Amygdala (tissue), 56 donors: ENCODE measurements at regions not wholly inside any gene's neighbourhood (a gene's known extent, or its start where the extent isn't known, plus 50 kb on each side); places are given as distances from the start of the nearest gene placed in this dataset.
"Not testable (repeated sequence)": the region's sequence is repeated elsewhere in the genome, so short reads cannot be mapped to it uniquely, and the experiment has no call there.

Source experiments
- DNase-seq, 56 donors: peaks; one replicate each; lab custom pipeline; 2025; lab: John Stamatoyannopoulos, UW

DNA sequence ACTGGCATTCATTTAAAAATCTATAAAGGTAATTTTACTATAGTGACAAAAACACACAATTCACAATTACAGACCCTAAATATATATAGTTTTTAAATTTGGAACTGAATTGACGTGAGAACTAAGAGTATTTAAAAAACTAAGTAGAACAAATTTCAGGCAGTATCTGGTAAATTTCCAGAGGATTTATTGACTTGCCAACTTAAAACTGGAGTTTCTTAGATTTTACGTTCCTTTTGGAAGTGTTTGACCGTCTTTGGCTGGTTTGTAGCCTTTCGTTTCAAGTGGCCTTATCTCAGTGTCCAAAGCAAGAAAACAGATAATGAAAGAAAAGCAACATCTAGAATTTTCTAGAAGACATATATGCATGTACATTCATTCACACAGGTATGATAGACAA lies 234.4 kb upstream of the VLDLR start:
- DNase-seq: no peak

DNA sequence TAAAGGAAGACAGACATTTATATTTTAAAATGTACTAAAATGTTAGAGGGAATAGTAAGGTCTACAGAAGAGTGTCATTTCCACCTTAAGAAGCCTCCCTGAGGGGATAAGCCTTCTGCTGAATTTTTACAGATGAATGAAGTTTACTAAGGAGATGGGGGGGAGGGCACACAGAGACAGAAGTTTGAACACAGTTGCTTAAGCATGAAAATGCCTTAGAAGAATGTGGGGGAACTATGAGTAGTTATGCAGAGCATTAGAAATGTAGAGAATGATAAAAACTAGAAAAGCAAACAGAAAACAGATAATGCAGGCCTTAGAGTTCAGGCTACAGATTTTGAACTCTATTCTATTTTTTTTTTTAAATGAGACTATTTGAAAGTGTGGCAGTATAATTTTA lies 232.2 kb upstream of the VLDLR start:
- DNase-seq: no peak

- no peak for DNase-seq
Observed at GRCh38 chr9:2390028-2390427, 231.6 kb upstream of the VLDLR start.

DNA sequence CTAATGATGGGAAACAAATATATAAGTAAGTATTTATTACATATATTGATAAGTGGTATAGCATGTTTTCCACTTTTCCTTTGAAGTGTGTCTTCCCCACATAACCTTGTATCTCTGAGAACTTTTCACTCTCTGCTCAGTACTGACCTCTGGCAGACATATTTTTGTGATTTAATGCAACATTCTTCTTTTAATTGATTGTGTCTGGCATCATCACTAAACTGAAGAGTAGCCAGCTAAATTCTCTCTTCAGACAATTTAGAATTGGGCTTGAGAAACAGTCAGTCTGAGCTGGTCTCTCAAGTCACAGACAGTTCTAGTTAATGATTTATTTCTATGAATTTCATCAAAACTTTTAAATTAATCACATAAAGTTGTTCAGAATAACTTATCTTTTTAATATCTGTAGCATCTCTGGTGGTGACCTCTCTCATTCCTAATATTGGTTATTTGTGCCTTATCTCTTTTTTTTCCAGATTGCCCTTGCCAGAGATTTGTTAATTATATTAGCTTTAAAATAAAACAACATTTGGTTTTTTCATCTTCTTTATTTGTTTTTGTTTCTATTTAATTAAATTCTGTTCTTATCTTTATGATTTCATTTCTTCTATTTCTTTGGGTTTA lies 230.0 kb upstream of the VLDLR start:
- DNase-seq: not testable (repeated sequence)

DNA sequence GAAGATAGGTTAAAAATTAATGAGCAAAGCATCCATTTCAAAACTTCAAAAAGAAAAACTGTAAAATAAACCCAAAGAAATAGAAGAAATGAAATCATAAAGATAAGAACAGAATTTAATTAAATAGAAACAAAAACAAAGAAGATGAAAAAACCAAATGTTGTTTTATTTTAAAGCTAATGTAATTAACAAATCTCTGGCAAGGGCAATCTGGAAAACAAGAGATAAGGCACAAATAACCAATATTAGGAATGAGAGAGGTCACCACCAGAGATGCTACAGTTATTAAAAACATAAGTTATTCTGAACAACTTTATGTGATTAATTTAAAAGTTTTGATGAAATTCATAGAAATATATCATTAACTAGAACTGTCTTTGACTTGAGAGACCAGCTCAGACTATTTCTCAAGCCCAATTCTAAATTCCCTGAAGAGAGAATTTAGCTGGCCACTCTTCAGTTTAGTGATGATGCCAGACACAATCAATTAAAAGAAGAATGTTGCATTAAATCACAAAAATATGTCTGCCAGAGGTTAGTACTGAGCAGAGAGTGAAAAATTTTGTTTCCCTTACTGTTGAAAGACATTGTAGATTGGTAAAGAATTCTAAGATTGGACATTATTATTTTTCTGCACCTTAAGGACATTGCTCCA lies 227.4 kb upstream of the VLDLR start:
- not testable (repeated sequence) for DNase-seq

DNA sequence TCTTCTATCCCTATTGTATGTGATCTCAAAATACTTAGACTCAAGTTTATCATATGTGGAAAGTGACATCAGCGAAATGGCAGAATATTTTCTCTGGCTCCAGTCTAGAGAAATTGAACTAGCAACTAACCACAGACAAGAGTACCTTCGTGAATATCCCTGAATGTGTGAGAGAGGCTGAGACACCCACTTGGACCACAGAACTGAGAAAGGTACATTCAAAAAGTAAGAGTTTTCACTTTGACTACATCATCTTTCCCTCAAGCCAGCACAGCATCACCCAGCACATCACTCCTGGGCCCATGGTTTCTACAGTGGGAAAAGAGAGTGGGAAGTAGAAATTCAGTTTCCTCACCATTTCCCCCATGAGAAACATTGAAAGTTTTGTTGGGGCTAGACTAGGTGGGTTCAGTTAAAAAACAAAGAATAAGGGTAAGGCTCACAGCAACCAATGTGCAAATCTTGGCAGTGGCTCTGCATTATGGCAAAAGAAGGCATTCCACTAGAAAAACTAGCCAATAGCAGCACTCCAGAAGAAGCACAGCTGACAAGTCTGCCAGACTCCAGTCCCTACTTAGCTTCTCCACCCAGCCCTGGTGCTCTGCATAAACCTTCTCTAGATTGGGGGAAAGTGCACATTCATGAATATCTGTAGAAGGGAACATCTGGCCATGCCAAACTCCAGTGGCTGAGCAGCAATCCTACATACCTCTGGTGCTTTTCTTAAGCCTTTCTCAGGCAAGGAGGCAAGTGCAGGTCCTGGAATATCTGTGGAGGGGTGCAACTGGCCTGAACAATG lies 225.6 kb upstream of the VLDLR start:
- no peak for DNase-seq

- DNase-seq: no peak
Observed at GRCh38 chr9:2396622-2397285, 224.8 kb upstream of the VLDLR start.

GRCh38 chr9:2397875-2398274 lies 223.7 kb upstream of the VLDLR start:
- not testable (repeated sequence) for DNase-seq

GRCh38 chr9:2401746-2402145 lies 219.8 kb upstream of the VLDLR start:
- not testable (repeated sequence) for DNase-seq

GRCh38 chr9:2403701-2404100 lies 217.9 kb upstream of the VLDLR start:
- DNase-seq: no peak

DNA sequence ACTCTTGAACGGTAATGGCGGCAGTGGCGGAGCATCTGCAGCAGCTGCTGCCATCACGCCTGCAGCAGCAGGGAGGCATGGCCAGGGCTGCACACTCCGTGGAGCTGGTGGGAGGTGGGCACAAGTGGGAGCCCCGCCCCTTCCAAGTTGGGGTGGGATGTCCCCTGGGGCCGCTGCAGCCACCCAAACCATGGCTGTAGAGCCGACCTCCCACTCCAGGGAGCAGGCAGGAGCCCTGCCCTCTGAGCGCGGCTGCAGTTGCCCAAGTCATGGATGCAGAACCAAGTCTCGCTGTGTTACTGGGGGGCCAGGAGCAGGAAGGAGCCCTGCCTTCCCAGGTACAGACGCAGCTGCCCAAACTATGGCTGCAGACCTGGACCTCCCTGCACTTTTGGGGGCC lies 215.3 kb upstream of the VLDLR start:
- DNase-seq: no peak

- DNase-seq: no peak
Observed at GRCh38 chr9:2407450-2407849, 214.1 kb upstream of the VLDLR start.

DNA sequence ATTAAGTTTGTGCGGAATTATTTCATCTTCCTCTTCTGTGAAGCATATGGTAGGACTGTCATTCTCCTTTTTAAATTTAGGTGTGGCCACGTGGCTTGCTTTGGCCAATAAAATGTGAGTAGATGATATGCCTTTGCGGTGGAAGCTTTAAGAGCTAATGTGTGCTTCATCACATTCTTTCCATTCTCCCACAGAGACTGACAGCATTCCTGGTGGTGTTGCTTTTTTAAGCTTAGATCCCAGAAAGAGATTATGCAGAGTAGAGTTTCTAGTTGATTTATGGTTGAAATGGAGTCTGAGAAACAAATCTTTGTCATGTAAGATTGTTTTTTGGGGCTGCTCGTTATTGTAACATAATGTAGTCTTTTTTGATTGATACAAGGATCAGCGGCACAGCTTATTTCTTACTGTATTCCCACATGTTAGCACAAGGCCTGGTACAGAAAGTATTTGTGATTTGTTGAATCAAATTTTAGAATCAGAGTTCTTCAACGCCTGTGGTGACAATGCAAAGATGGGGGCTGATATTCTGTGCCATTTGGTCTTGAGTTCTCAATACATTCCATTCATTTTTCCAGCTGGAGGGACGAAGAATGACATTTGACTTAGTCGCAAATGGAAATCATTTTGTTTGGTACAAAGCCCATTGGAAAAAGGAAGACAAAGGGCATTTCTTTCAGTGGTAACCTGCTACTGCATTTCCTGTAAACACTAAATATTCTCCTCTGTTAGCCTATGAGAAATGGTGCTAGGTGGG lies 209.9 kb upstream of the VLDLR start:
- no peak for DNase-seq

DNA sequence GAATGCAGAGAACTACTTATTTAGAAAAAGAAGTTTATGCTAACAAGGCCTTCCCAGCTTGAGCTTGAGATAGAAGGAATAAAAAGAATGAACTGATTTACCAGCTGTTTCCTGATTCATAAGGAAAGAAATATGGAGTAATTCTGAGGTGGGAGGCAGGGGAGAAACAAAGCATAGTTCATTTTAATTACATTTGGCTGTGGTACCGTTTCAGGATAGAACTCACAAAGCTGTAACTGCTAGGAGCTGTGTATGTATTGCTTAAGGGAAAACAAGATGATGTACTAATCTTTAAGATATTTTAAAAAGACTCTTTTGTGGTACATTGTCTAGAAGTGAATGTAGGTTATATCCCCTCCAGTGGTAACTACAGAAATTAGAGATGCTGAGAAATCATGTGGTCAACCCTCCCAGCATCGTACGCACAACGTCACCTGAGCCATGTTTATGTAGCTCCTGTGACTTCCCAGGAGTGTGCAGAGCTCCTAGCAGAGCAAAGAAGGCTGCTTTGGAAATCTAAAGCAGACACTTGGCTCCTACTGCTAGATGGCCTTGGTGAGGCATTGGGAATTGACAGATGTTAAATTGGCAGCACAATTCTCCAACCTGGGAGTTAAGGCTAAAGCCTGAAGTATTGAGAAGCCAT lies 208.3 kb upstream of the VLDLR start:
- no peak for DNase-seq

- DNase-seq: no peak
Observed at GRCh38 chr9:2414465-2414864, 207.1 kb upstream of the VLDLR start.

GRCh38 chr9:2415326-2415725 lies 206.3 kb upstream of the VLDLR start:
- no peak for DNase-seq

- no peak for DNase-seq
Observed at GRCh38 chr9:2417730-2418129, 203.9 kb upstream of the VLDLR start.

DNA sequence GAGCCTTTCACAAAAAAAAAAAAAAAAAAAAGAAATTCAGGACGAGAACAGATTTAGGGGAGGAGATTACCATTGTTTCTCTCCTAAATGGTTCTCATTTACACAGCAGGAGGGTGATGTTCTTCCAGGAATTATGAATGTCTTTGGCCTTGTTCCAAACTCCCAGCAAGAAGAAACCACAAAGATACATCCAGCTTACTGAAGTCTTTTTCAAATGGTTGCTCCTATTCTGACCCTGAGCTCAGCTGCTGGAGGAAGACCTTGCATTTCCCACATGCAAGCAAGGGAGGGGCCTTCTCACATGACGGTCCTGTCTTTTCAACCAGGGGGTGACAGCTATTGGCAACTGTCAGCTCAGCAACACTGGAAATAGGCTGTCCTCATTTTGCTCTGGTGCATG lies 203.0 kb upstream of the VLDLR start:
- peak in 3 of 56 donors; percentile 1 to 14 (median 10) for DNase-seq

DNA sequence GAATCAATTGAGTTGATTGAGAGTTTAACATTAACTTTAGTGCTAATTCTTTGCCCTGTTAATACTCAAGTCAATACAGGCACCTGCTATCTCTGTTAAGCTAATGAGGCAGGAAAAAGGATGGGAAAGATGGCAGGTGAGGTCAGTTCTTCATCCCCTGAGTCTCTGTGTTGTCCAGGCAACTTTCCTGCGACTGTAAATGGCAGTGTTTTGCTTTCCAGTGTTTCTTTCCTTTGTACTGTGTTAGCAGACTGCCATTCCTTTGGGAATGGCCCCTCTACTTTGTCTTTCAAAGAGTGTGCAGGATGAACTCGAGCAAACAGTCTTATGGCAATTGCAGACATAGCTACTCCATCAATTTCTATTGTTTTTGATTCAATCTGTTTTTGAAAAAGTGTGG lies 202.2 kb upstream of the VLDLR start:
- DNase-seq: no peak

DNA sequence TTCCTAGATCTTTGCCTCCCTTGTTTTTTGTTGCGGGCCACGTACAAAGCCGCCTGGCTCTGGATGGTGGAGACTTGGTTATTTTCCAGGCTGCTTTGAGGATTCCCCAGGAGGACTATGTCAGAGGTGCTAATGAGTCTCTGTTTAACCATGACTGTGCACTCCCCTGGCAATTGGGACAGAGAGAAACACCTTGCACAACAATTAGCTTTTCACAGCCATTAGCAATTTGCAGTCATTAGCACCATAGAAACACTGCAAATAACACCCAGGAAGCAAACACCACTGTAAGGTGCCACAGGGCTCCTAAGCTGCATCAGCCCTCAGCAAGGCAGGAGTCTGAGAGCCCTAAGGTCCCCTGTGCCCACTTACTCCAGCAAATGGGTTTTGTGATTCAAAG lies 201.0 kb upstream of the VLDLR start:
- no peak for DNase-seq
